Glutamatergic neuron (in vitro differentiated cells): ENCODE measurements at regions not wholly inside any gene's neighbourhood (a gene's known extent, or its start where the extent isn't known, plus 50 kb on each side); places are given as distances from the start of the nearest gene placed in this dataset.
A peak's percentile ranks its signal among the peaks of the same experiment; 100 is the strongest.

Experiments used
- DNase-seq: peaks from one replicate; pipeline ENCODE4 v3.0.0; 2022
- H3K27ac Mint-ChIP-seq: one replicate; pipeline ENCODE4 v1.8.0; 2020; ENCODE audit warnings: mild to moderate bottlenecking, mixed read lengths, inconsistent platforms; ENCODE audit not compliant: unreplicated experiment
- H3K27me3 Mint-ChIP-seq: one replicate; pipeline ENCODE4 v1.8.0; 2020; ENCODE audit warnings: mild to moderate bottlenecking, moderate library complexity, mixed read lengths, inconsistent platforms; ENCODE audit not compliant: unreplicated experiment
- H3K36me3 Mint-ChIP-seq: one replicate; pipeline ENCODE4 v1.8.0; 2020; ENCODE audit warnings: mild to moderate bottlenecking, mixed read lengths, inconsistent platforms; ENCODE audit not compliant: unreplicated experiment
- H3K4me1 Mint-ChIP-seq: one replicate; pipeline ENCODE4 v1.8.0; 2020; ENCODE audit warnings: mild to moderate bottlenecking, low read depth, mixed read lengths, inconsistent platforms; ENCODE audit not compliant: unreplicated experiment
- H3K4me3 Mint-ChIP-seq: one replicate; pipeline ENCODE4 v1.8.0; 2020; ENCODE audit warnings: mild to moderate bottlenecking, mixed read lengths, inconsistent platforms; ENCODE audit not compliant: unreplicated experiment
- H3K9me3 Mint-ChIP-seq: one replicate; pipeline ENCODE4 v1.8.0; 2020; ENCODE audit warnings: mild to moderate bottlenecking, moderate library complexity, mixed read lengths, inconsistent platforms; ENCODE audit not compliant: unreplicated experiment
- TF ChIP-seq, protein P1 (sequence below): fragments of 200-600 bp; sonication (generic); IDR thresholded peaks from one replicate; pipeline ENCODE4 v1.5.0; 2021; ENCODE audit not compliant: partially characterized antibody, unreplicated experiment

DNA sequence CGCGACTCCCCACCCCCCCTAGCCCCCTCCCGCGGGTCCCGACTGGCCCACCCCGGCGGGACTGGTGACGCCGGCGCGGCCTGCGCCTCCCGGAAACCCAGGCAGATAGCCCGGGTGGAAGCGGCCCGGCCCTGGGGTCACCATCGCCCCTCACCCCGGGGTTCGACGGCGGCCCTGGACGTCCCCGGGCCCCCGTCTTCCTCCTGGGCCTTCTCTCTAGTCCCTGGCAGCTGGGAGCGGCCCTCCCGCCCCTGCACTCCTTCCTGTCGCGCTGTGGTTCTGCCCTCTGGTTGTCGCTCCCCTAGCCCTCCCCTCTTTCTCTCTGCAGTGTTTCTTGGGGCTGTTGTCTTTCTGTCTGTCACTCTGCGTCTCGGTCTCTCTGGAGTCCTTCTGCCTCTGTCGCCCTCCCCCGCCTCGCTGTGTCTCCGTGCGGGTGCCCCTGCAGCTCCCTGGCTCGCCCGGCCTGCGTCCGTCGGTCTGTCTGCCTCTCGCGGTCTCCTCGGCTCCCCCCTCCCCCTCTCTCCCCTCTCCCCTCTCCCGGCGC is 90.5 kb upstream of the PAX2 start:
- Mint-ChIP-seq H3K27ac (no peak overlapping the region), H3K9me3 (peaks cover 16% of the 10 kb centered on the region), H3K36me3 (peaks cover 15% of the 10 kb centered on the region), H3K27me3 (peaks cover 30% of the 10 kb centered on the region), H3K4me1 (peaks cover 7% of the 10 kb centered on the region), H3K4me3 (peak overlapping the region; percentile 86)
- DNase-seq: peak; percentile 60
- TF ChIP-seq, protein P1, sequence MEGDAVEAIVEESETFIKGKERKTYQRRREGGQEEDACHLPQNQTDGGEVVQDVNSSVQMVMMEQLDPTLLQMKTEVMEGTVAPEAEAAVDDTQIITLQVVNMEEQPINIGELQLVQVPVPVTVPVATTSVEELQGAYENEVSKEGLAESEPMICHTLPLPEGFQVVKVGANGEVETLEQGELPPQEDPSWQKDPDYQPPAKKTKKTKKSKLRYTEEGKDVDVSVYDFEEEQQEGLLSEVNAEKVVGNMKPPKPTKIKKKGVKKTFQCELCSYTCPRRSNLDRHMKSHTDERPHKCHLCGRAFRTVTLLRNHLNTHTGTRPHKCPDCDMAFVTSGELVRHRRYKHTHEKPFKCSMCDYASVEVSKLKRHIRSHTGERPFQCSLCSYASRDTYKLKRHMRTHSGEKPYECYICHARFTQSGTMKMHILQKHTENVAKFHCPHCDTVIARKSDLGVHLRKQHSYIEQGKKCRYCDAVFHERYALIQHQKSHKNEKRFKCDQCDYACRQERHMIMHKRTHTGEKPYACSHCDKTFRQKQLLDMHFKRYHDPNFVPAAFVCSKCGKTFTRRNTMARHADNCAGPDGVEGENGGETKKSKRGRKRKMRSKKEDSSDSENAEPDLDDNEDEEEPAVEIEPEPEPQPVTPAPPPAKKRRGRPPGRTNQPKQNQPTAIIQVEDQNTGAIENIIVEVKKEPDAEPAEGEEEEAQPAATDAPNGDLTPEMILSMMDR: no peak

GRCh38 chr10:100655326-100655759 is 90.0 kb upstream of the PAX2 start:
- DNase-seq: no peak
- H3K36me3 Mint-ChIP-seq: peaks cover 15% of the 10 kb centered on the region
- H3K4me1 Mint-ChIP-seq: peaks cover 7% of the 10 kb centered on the region
- peak overlapping the region; percentile 86 for H3K4me3 Mint-ChIP-seq
- TF ChIP-seq, protein P1: no peak
- H3K9me3 Mint-ChIP-seq: peaks cover 16% of the 10 kb centered on the region
- no peak overlapping the region for H3K27ac Mint-ChIP-seq
- peaks cover 34% of the 10 kb centered on the region for H3K27me3 Mint-ChIP-seq

DNA sequence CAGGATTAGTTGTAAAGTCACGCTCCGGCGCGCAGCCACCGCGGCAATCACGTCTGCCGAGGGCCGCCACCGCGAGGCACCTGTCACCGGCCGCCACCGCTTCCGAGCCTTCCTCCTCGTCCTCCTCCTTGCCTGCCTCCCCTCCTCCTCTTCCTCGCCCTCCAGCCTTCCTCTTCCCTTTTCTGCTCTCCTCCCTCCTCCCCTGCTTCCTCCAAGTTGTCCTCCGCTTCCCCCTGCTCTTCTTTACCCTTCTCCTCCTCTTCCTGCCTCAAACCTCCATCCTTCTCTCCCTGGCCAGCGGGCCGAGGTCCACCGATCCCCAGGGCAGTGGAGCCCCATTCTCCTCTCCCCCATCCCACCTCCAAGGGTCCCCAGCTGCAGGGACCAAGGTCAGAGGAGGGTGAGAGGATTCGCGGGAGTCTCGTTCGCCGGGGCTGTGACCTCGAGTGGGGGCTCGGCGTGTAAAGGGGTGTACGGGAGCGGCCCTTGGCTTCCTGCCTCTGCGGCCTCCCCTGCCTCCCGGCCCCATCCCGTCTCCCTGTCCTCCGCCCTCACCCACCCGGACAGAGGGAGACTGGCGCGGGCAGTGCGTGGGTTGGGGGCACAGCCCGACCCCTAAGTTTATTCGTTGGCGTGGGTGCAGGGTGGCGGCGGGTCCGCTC is 89.5 kb upstream of the PAX2 start:
- Mint-ChIP-seq H3K4me3 (peak overlapping the region; percentile 86), H3K4me1 (peaks cover 7% of the 10 kb centered on the region), H3K27ac (no peak overlapping the region), H3K27me3 (peaks cover 38% of the 10 kb centered on the region), H3K9me3 (peaks cover 16% of the 10 kb centered on the region), H3K36me3 (peaks cover 15% of the 10 kb centered on the region)
- TF ChIP-seq, protein P1: no peak
- no peak for DNase-seq

GRCh38 chr10:100656454-100656853 is 88.9 kb upstream of the PAX2 start:
- peaks cover 41% of the 10 kb centered on the region for H3K27me3 Mint-ChIP-seq
- peak; percentile 60 for DNase-seq
- peaks cover 16% of the 10 kb centered on the region for H3K9me3 Mint-ChIP-seq

DNA sequence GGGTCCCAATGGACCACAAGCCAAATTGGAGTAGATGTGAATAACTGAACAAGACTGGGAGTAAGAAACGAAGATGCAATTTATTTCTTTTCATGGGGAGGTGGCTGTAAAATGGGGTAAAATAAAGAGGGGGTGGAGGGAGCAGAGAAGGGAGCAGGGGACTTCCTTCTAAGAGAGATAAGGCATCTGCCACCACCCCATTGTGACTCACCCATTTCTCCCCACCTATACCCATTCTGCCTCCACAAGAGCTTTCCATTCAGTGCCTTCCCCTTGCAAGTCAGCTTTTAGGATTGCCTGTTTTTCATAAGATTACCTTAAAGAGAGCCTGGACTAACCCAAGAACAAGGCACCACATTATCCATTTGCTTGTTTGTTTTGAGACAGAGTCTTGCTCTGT is 87.1 kb upstream of the PAX2 start:
- Mint-ChIP-seq H3K9me3 (peaks cover 13% of the 10 kb centered on the region), H3K27me3 (peaks cover 33% of the 10 kb centered on the region), H3K4me1 (peaks cover 9% of the 10 kb centered on the region), H3K36me3 (peaks cover 10% of the 10 kb centered on the region), H3K27ac (no peak overlapping the region), H3K4me3 (no peak overlapping the region)
- no peak for DNase-seq
- TF ChIP-seq, protein P1: no peak

More at GRCh38 chr10:100656454-100656853, 88.9 kb upstream of the PAX2 start:
- H3K27ac Mint-ChIP-seq: no peak overlapping the region
- H3K4me1 Mint-ChIP-seq: peaks cover 7% of the 10 kb centered on the region
- H3K36me3 Mint-ChIP-seq: peaks cover 15% of the 10 kb centered on the region
- H3K4me3 Mint-ChIP-seq: no peak overlapping the region
- TF ChIP-seq, protein P1: no peak
